GM12878 (cell line): ENCODE measurements at regions not wholly inside any gene's neighbourhood (a gene's known extent, or its start where the extent isn't known, plus 50 kb on each side); places are given as distances from the start of the nearest gene placed in this dataset.

Source experiments
- ATAC-seq: fragments of 200-7000 bp; cut with Tn5 transposase; 3 replicates; pipeline ENCODE4 v1.9.1; 2020; ENCODE audit warnings: mild to moderate bottlenecking, moderate library complexity
- BruUV-seq: library from RNA; stranded (reverse); fragments of 400-500 nt; replicated peaks from 2 replicates; lab custom pipeline; 2021; lab: Mats Ljungman, UMichigan
- CTCF ChIA-PET: fragments of 300-600 bp; sonication (Branson Sonifier 250); formaldehyde crosslinking; extraction: SDS; loops from one replicate; lab custom pipeline; 2021; ENCODE audit warnings: inconsistent platforms; lab: Yijun Ruan, JAX
- POLR2A ChIA-PET: fragments of 350-600 bp; formaldehyde crosslinking; extraction: SDS; loops from one replicate; lab custom pipeline; 2021; ENCODE audit warnings: inconsistent platforms; lab: Charles Lee
- RAD21 ChIA-PET: fragments of 300-600 bp; sonication (Branson Sonifier 250); formaldehyde crosslinking; loops from one replicate; lab custom pipeline; 2023; ENCODE audit warnings: antibody characterized with exemption; ENCODE audit not compliant: unreplicated experiment; lab: Charles Lee
- SMC1A ChIA-PET: fragments of 300-600 bp; sonication (Branson Sonifier 250); formaldehyde crosslinking; loops from one replicate; lab custom pipeline; 2023; ENCODE audit not compliant: unreplicated experiment, uncharacterized antibody; lab: Charles Lee
- DNase-seq: peaks from one replicate; pipeline ENCODE4 v3.0.0-alpha.2; 2011; ENCODE audit warnings: low read depth, low spot score
- FAIRE-seq: peaks from 3 replicates; lab custom pipeline; 2011; peaks lifted over from hg19 to GRCh38; lab: Jason Lieb, UNC
- H2AFZ ChIP-seq: 2 replicates; pipeline ENCODE4 v1.6.0; 2011; ENCODE audit warnings: low read depth, low read length, control low read depth; ENCODE audit not compliant: control insufficient read depth
- H3K27ac ChIP-seq: 2 replicates; pipeline ENCODE4 v1.5.1; 2011; ENCODE audit warnings: control low read depth; ENCODE audit not compliant: control insufficient read depth, insufficient read depth
- H3K27me3 ChIP-seq, 2 experiments: replicated peaks in 1 of 2; 2 replicates each; pipeline versions ENCODE4 v1.6.0 to v1.6.1; 2011; ENCODE audit warnings: low read length in 1 of 2; ENCODE audit not compliant: control insufficient read depth in 2 of 2, insufficient read depth in 2 of 2
- H3K36me3 ChIP-seq, 2 experiments: 2 replicates each; pipeline ENCODE4 v1.5.1; 2011; ENCODE audit warnings: low read length in 1 of 2; ENCODE audit not compliant: control insufficient read depth in 2 of 2, insufficient read depth in 2 of 2
- H3K4me1 ChIP-seq: 2 replicates; pipeline ENCODE4 v1.6.1; 2011; ENCODE audit warnings: mild to moderate bottlenecking, low read length, moderate library complexity, mixed read lengths; ENCODE audit not compliant: control insufficient read depth, insufficient read depth
- H3K4me2 ChIP-seq: 2 replicates; pipeline ENCODE4 v1.6.0; 2011; ENCODE audit warnings: control low read depth; ENCODE audit not compliant: control insufficient read depth, insufficient read depth
- H3K4me3 ChIP-seq: fragments of 200-600 bp; sonication (generic); 2 replicates; pipeline ENCODE4 v1.5.1; 2016
- H3K79me2 ChIP-seq: 2 replicates; pipeline ENCODE4 v1.6.0; 2011; ENCODE audit warnings: low read length; ENCODE audit not compliant: control insufficient read depth, insufficient read depth
- H3K9ac ChIP-seq: 2 replicates; pipeline ENCODE4 v1.8.0; 2011; ENCODE audit warnings: low read length, control low read depth, mixed read lengths; ENCODE audit not compliant: control insufficient read depth, insufficient read depth
- H3K9me3 ChIP-seq: replicated peaks from 3 replicates; pipeline ENCODE4 v1.5.1; 2011; ENCODE audit warnings: mild to moderate bottlenecking, low read length; ENCODE audit not compliant: control insufficient read depth, insufficient read depth
- H4K20me1 ChIP-seq: 2 replicates; pipeline ENCODE4 v1.6.0; 2011; ENCODE audit not compliant: control insufficient read depth, insufficient read depth
- NRF1 ChIP-seq: conservative IDR thresholded peaks from 2 replicates; pipeline ENCODE4 v1.6.1; 2011; ENCODE audit warnings: mild to moderate bottlenecking, low read depth, low read length, improper control_type of control experiment
- PML ChIP-seq: IDR thresholded peaks from 2 replicates; pipeline ENCODE4 v1.6.1; 2012; ENCODE audit warnings: low read length, inconsistent platforms
- RUNX3 ChIP-seq: IDR thresholded peaks from 2 replicates; pipeline ENCODE4 v1.6.1; 2012; ENCODE audit warnings: low read length, inconsistent platforms
- SUZ12 ChIP-seq: fragments of 200-600 bp; sonication (generic); IDR thresholded peaks from one replicate; pipeline ENCODE4 v1.6.1; 2018; ENCODE audit warnings: antibody characterized with exemption, mild to moderate bottlenecking; ENCODE audit not compliant: unreplicated experiment
- WGBS: methylation state at CpG from one replicate; pipeline ENCODE4 v1.1.6; 2016; ENCODE audit warnings: low lambda C conversion rate; ENCODE audit not compliant: insufficient replicate concordance, insufficient coverage; ENCODE audit errors: missing lambda C conversion rate; 5-methylcytosine and 5-hydroxymethylcytosine counted together
- in situ Hi-C: fragments of 300-500 bp; cut with MboI; formaldehyde crosslinking; loops from 9 replicates; pipeline ENCODE4 v1.14.3; 2018; ENCODE audit warnings: mixed read lengths
- intact Hi-C: fragments of 100-400 bp; cut with micrococcal nuclease; formaldehyde crosslinking; loops from one replicate; pipeline ENCODE4 v1.14.2; 2022; ENCODE audit not compliant: unreplicated experiment
- TF ChIP-seq, protein P1 (sequence below): fragments of 450-650 bp; IDR thresholded peaks from 2 replicates; pipeline ENCODE4 v1.6.1; 2017; ENCODE audit warnings: mild to moderate bottlenecking, moderate library complexity

DNA sequence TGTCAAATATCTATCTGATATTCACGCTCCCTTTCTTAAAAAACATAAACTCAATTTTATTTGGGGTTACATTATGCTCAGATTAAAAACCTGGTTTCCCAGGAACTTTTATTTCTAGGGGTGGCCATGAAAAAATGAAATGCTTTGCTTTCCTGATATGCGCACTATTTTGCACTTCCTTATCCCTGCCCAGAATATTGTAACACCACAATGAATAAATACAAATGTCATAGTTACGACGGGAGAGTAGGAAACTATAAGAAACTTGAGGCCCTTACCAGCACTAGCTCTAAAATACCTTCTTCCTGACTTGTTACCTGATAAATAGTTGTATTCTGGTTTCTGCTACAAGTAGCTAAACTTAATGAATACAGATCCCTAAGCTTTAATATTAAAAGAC lies 475.6 kb upstream of the CWC22 start:
- no TSS peak for BruUV-seq
- no peak for ATAC-seq
- DNase-seq: no peak
- Histone ChIP-seq H4K20me1 (no peaks in the 10 kb centered on the region), H3K27me3 (no peaks in the 10 kb centered on the region), H3K4me2 (no peak overlapping the region), H3K27ac (no peak overlapping the region), H2AFZ (no peak overlapping the region), H3K4me1 (no peaks in the 10 kb centered on the region), H3K9me3 (no peaks in the 10 kb centered on the region), H3K36me3 (no peaks in the 10 kb centered on the region), H3K4me3 (no peak overlapping the region), H3K9ac (no peak overlapping the region), H3K79me2 (no peaks in the 10 kb centered on the region)
- WGBS: 72% methylated on average over 4 of the region's 4 CpGs
- RAD21 ChIA-PET: no interaction called here
- SMC1A ChIA-PET: interaction anchor here (1.0 kb wide), 1 partner anchor 11 kb away, joined by 3 read pairs; no protein-coding TSS in a partner anchor
- CTCF ChIA-PET: interaction anchor here (1.5 kb wide), 1 partner anchor 9 kb away, joined by 4 read pairs; no protein-coding TSS in a partner anchor
- TF ChIP-seq RUNX3: no peak
- no peak for TF ChIP-seq NRF1
- TF ChIP-seq PML: no peak
- TF ChIP-seq, protein P1, sequence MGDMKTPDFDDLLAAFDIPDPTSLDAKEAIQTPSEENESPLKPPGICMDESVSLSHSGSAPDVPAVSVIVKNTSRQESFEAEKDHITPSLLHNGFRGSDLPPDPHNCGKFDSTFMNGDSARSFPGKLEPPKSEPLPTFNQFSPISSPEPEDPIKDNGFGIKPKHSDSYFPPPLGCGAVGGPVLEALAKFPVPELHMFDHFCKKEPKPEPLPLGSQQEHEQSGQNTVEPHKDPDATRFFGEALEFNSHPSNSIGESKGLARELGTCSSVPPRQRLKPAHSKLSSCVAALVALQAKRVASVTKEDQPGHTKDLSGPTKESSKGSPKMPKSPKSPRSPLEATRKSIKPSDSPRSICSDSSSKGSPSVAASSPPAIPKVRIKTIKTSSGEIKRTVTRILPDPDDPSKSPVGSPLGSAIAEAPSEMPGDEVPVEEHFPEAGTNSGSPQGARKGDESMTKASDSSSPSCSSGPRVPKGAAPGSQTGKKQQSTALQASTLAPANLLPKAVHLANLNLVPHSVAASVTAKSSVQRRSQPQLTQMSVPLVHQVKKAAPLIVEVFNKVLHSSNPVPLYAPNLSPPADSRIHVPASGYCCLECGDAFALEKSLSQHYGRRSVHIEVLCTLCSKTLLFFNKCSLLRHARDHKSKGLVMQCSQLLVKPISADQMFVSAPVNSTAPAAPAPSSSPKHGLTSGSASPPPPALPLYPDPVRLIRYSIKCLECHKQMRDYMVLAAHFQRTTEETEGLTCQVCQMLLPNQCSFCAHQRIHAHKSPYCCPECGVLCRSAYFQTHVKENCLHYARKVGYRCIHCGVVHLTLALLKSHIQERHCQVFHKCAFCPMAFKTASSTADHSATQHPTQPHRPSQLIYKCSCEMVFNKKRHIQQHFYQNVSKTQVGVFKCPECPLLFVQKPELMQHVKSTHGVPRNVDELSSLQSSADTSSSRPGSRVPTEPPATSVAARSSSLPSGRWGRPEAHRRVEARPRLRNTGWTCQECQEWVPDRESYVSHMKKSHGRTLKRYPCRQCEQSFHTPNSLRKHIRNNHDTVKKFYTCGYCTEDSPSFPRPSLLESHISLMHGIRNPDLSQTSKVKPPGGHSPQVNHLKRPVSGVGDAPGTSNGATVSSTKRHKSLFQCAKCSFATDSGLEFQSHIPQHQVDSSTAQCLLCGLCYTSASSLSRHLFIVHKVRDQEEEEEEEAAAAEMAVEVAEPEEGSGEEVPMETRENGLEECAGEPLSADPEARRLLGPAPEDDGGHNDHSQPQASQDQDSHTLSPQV: no peak
- TF ChIP-seq SUZ12: no peak
- POLR2A ChIA-PET: no interaction called here
- no peak for FAIRE-seq
- intact Hi-C loops: loop anchor here (5.0 kb wide), 1 partner anchor 355 kb away; no protein-coding TSS in a partner anchor
- in situ Hi-C loops: no loop called here
